HEK293 (cell line): ENCODE measurements at regions not wholly inside any gene's neighbourhood (a gene's known extent, or its start where the extent isn't known, plus 50 kb on each side); places are given as distances from the start of the nearest gene placed in this dataset.

ENCODE experiments used
- TCF7L2 ChIP-seq: IDR thresholded peaks from 2 replicates; pipeline ENCODE4 v1.6.1; 2011; ENCODE audit warnings: low read depth, mild to moderate bottlenecking, inconsistent platforms, low read length, moderate library complexity, borderline replicate concordance
- YY1 ChIP-seq: fragments of 450-650 bp; formaldehyde crosslinking; IDR thresholded peaks from 2 replicates; pipeline ENCODE4 v1.5.1; 2018; ENCODE audit warnings: missing biosample characterization, missing genetic modification characterization
- ZBTB1 ChIP-seq: fragments of 450-650 bp; formaldehyde crosslinking; IDR thresholded peaks from 2 replicates; pipeline ENCODE4 v1.5.1; 2016; ENCODE audit warnings: missing biosample characterization, missing genetic modification characterization
- ZBTB7A ChIP-seq: fragments of 450-650 bp; formaldehyde crosslinking; IDR thresholded peaks from 2 replicates; pipeline ENCODE4 v1.5.1; 2016; ENCODE audit warnings: low read depth, missing biosample characterization, missing genetic modification characterization
- ZNF23 ChIP-seq: fragments of 450-650 bp; formaldehyde crosslinking; IDR thresholded peaks from 2 replicates; pipeline ENCODE4 v1.5.1; 2016; ENCODE audit warnings: missing biosample characterization, missing genetic modification characterization, borderline replicate concordance
- ZNF274 ChIP-seq, 2 experiments: fragments of 200-500 bp in 1 of 2; fragments of 450-650 bp in 1 of 2; sonication (Bioruptor generic) in 1 of 2; formaldehyde crosslinking in 1 of 2; IDR thresholded peaks; 2 replicates each; pipeline versions ENCODE4 v1.5.1 to v1.6.1; 2014 to 2016; ENCODE audit warnings: borderline replicate concordance in 1 of 2, inconsistent platforms in 1 of 2, low read length in 1 of 2, missing biosample characterization in 1 of 2, missing genetic modification characterization in 1 of 2
- ZNF544 ChIP-seq: fragments of 450-650 bp; formaldehyde crosslinking; IDR thresholded peaks from 2 replicates; pipeline ENCODE4 v1.5.0; 2017; ENCODE audit warnings: missing biosample characterization, missing genetic modification characterization
- ZNF621 ChIP-seq: fragments of 450-650 bp; formaldehyde crosslinking; IDR thresholded peaks from 2 replicates; pipeline ENCODE4 v1.5.1; 2017; ENCODE audit warnings: missing biosample characterization, missing genetic modification characterization
- ZNF76 ChIP-seq: fragments of 450-650 bp; formaldehyde crosslinking; IDR thresholded peaks from 2 replicates; pipeline ENCODE4; 2016; ENCODE audit warnings: low read depth, missing biosample characterization, missing genetic modification characterization, borderline replicate concordance
- ZNF785 ChIP-seq: fragments of 450-650 bp; formaldehyde crosslinking; IDR thresholded peaks from 2 replicates; pipeline ENCODE4 v1.5.1; 2016; ENCODE audit warnings: missing biosample characterization, missing genetic modification characterization
- ZNF830 ChIP-seq: fragments of 450-650 bp; IDR thresholded peaks from 2 replicates; pipeline ENCODE4 v1.5.0; 2018; ENCODE audit warnings: missing biosample characterization, missing genetic modification characterization, low read depth, mild to moderate bottlenecking, moderate library complexity
- TF ChIP-seq, protein P1 (sequence below): sonication (generic); formaldehyde crosslinking; IDR thresholded peaks from 2 replicates; pipeline ENCODE4 v1.8.1; 2022; ENCODE audit warnings: mild to moderate bottlenecking, moderate library complexity, missing genetic modification reagents
- TF ChIP-seq, protein P2 (sequence below): fragments of 450-650 bp; formaldehyde crosslinking; IDR thresholded peaks from 2 replicates; pipeline ENCODE4 v1.5.1; 2016; ENCODE audit warnings: missing biosample characterization, missing genetic modification characterization
- TF ChIP-seq, protein P3 (sequence below): fragments of 450-650 bp; formaldehyde crosslinking; IDR thresholded peaks from 2 replicates; pipeline ENCODE4 v1.5.1; 2016; ENCODE audit warnings: missing biosample characterization, missing genetic modification characterization, low read depth

DNA sequence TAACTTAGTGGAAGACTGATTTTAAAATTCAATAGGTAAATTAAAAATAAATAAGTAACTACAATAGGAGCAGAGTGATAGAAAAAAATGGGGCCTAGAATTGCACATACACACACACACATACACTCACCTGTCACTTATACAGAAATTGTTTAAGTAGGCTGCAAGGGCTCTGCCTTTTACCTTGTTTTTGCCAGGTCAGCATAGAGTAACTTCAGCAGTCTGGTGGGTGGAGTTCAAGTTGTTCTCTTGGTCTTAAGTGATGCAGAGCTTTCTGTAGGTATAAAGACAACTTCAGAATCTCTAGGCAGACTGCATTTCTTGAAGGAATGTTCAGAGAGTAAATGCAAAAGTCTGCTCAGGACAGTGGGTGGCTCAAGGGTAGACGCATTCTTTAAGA, 457.0 kb downstream of the INHBA start:
- TF ChIP-seq TCF7L2 = no peak
- TF ChIP-seq, protein P1, sequence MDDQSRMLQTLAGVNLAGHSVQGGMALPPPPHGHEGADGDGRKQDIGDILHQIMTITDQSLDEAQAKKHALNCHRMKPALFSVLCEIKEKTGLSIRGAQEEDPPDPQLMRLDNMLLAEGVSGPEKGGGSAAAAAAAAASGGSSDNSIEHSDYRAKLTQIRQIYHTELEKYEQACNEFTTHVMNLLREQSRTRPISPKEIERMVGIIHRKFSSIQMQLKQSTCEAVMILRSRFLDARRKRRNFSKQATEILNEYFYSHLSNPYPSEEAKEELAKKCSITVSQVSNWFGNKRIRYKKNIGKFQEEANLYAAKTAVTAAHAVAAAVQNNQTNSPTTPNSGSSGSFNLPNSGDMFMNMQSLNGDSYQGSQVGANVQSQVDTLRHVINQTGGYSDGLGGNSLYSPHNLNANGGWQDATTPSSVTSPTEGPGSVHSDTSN = no peak
- no peak for TF ChIP-seq ZNF23 (tag by site-specific recombination)
- no peak for TF ChIP-seq ZNF621 (tag by site-specific recombination)
- TF ChIP-seq, protein P2, sequence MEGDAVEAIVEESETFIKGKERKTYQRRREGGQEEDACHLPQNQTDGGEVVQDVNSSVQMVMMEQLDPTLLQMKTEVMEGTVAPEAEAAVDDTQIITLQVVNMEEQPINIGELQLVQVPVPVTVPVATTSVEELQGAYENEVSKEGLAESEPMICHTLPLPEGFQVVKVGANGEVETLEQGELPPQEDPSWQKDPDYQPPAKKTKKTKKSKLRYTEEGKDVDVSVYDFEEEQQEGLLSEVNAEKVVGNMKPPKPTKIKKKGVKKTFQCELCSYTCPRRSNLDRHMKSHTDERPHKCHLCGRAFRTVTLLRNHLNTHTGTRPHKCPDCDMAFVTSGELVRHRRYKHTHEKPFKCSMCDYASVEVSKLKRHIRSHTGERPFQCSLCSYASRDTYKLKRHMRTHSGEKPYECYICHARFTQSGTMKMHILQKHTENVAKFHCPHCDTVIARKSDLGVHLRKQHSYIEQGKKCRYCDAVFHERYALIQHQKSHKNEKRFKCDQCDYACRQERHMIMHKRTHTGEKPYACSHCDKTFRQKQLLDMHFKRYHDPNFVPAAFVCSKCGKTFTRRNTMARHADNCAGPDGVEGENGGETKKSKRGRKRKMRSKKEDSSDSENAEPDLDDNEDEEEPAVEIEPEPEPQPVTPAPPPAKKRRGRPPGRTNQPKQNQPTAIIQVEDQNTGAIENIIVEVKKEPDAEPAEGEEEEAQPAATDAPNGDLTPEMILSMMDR = no peak
- TF ChIP-seq YY1 (tag by site-specific recombination) = no peak
- no peak for TF ChIP-seq ZNF76
- TF ChIP-seq ZNF544 (tag by site-specific recombination) = no peak
- TF ChIP-seq ZNF274 (IDR thresholded peaks at IDR 0.05; ENCODE audit: low read length) = no peak
- no peak for TF ChIP-seq ZNF274 (tag by site-specific recombination; IDR thresholded peaks at IDR 0.05; ENCODE audit: borderline replicate concordance)
- no peak for TF ChIP-seq ZNF830
- no peak for TF ChIP-seq ZBTB7A (tag by site-specific recombination)
- no peak for TF ChIP-seq ZNF785 (tag by site-specific recombination)
- TF ChIP-seq, protein P3, sequence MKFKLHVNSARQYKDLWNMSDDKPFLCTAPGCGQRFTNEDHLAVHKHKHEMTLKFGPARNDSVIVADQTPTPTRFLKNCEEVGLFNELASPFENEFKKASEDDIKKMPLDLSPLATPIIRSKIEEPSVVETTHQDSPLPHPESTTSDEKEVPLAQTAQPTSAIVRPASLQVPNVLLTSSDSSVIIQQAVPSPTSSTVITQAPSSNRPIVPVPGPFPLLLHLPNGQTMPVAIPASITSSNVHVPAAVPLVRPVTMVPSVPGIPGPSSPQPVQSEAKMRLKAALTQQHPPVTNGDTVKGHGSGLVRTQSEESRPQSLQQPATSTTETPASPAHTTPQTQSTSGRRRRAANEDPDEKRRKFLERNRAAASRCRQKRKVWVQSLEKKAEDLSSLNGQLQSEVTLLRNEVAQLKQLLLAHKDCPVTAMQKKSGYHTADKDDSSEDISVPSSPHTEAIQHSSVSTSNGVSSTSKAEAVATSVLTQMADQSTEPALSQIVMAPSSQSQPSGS = no peak
- no peak for TF ChIP-seq ZBTB1 (tag by site-specific recombination)
